ENCODE measurements at regions not wholly inside any gene's neighbourhood (a gene's known extent, or its start where the extent isn't known, plus 50 kb on each side); places are given as distances from the start of the nearest gene placed in this dataset.

DNA sequence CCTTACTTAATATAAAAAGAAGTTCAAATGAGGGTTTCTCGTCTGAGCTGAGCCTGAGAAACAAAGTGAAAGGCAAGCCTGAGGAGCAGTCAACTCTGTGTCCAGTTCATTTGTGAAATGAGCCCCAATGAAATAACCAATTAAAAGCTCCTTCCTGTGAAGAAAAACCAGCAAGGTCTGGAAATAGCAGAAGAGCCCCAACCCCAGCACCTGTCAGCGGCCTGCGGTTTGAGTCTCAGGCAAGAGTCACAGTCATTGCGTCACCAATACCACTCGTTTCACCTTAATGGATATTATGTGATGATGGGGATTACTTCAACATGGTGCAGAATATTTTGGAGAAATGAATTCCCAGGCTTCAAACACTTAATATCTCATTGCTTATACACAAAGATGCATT, 211.3 kb upstream of the DPP6 start:
- peaks cover 0 to 3% (median 0%) of the 10 kb centered on the region in 3 donors for H3K27me3 ChIP-seq (ENCODE audit: control insufficient read depth in 3 of 3, insufficient read depth in 3 of 3, low read length in 2 of 3)
- TF ChIP-seq, protein P1, sequence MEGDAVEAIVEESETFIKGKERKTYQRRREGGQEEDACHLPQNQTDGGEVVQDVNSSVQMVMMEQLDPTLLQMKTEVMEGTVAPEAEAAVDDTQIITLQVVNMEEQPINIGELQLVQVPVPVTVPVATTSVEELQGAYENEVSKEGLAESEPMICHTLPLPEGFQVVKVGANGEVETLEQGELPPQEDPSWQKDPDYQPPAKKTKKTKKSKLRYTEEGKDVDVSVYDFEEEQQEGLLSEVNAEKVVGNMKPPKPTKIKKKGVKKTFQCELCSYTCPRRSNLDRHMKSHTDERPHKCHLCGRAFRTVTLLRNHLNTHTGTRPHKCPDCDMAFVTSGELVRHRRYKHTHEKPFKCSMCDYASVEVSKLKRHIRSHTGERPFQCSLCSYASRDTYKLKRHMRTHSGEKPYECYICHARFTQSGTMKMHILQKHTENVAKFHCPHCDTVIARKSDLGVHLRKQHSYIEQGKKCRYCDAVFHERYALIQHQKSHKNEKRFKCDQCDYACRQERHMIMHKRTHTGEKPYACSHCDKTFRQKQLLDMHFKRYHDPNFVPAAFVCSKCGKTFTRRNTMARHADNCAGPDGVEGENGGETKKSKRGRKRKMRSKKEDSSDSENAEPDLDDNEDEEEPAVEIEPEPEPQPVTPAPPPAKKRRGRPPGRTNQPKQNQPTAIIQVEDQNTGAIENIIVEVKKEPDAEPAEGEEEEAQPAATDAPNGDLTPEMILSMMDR (IDR thresholded peaks at IDR 0.05; ENCODE audit: control extremely low read depth, extremely low read depth), result no peak
- no peaks in the 10 kb centered on the region for H3K4me1 ChIP-seq (ENCODE audit: control insufficient read depth in 5 of 5, insufficient read depth in 5 of 5, low read length in 5 of 5)
- DNase-seq (no peak), ATAC-seq (ENCODE audit: insufficient read depth, low FRiP score) (no peak)
- 85 to 89% methylated on average over 5 of the region's 5 CpGs for WGBS, 2 donors
- peaks cover 0 to 3% (median under 1%) of the 10 kb centered on the region in 4 donors for H3K9me3 ChIP-seq (ENCODE audit: control insufficient read depth in 4 of 4, insufficient read depth in 3 of 4, low read length in 3 of 4)
- no peaks in the 10 kb centered on the region for H3K36me3 ChIP-seq (ENCODE audit: control insufficient read depth in 4 of 4, insufficient read depth in 4 of 4, low read length in 4 of 4)
- no peak overlapping the region for H3K27ac ChIP-seq (ENCODE audit: low read depth in 1 of 2, low read length in 1 of 2)
- H3K4me3 ChIP-seq, result no peak overlapping the region
- H3K9ac ChIP-seq (ENCODE audit: insufficient read depth in 1 of 2, low read length in 2 of 2), result no peak overlapping the region

DNA sequence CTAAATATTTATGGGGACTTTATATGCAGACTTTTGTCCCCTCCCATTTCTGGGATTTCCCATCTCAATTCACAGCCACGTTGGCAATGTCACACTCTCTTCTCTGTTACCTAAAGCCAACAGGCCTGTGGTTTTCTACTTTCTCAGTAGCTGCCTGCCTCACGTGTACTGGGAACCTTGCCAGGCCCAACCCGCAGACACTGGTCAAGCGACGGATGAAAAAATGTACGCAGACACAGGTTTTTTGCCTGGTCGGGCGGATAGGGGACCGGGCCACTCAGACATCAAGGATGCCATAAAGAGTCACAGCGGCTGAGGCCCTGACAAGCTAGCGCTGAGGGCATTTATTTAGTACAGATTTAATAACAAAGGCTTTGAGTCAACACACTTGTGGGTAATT, 204.4 kb upstream of the DPP6 start:
- Histone ChIP-seq H3K27ac (ENCODE audit: low read depth in 1 of 2, low read length in 1 of 2) (no peak overlapping the region), H3K4me1 (ENCODE audit: control insufficient read depth in 5 of 5, insufficient read depth in 5 of 5, low read length in 5 of 5) (no peaks in the 10 kb centered on the region), H3K9ac (ENCODE audit: insufficient read depth in 1 of 2, low read length in 2 of 2) (no peak overlapping the region), H3K4me3 (no peak overlapping the region), H3K36me3 (ENCODE audit: control insufficient read depth in 4 of 4, insufficient read depth in 4 of 4, low read length in 4 of 4) (no peaks in the 10 kb centered on the region), H3K27me3 (ENCODE audit: control insufficient read depth in 3 of 3, insufficient read depth in 3 of 3, low read length in 2 of 3) (no peaks in the 10 kb centered on the region), H3K9me3 (ENCODE audit: control insufficient read depth in 4 of 4, insufficient read depth in 3 of 4, low read length in 3 of 4) (peaks cover 0 to 5% (median under 1%) of the 10 kb centered on the region in 4 donors)
- ATAC-seq (ENCODE audit: insufficient read depth, low FRiP score), result no peak
- TF ChIP-seq, protein P1 (IDR thresholded peaks at IDR 0.05; ENCODE audit: control extremely low read depth, extremely low read depth), result no peak
- WGBS, 2 donors, result 81 to 83% methylated on average over 11 of the region's 11 CpGs
- DNase-seq, result no peak

DNA sequence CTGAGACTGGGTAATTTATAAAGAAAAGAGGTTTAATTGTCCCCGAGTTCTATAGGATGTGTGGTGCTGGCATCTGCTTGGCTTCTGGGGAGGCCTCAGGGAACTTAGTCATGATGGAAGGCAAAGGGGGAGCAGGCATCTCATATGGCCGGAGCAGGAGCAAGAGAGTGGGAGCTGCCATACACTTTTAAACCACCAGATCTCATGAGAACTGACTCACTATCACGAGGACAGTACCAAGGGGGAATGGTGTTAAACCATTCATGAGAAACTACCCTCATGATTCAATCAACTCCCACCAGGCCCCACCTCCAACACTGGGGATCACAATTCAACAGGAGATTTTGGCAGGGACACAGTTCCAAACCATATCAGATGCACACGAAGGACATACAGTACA, 199.9 kb upstream of the DPP6 start:
- TF ChIP-seq, protein P1 (IDR thresholded peaks at IDR 0.05; ENCODE audit: control extremely low read depth, extremely low read depth), result no peak
- H3K36me3 ChIP-seq (ENCODE audit: control insufficient read depth in 4 of 4, insufficient read depth in 4 of 4, low read length in 4 of 4), result no peaks in the 10 kb centered on the region
- ATAC-seq (ENCODE audit: insufficient read depth, low FRiP score) (no peak), DNase-seq (no peak)
- no peak overlapping the region for H3K4me3 ChIP-seq
- no peaks in the 10 kb centered on the region for H3K27me3 ChIP-seq (ENCODE audit: control insufficient read depth in 3 of 3, insufficient read depth in 3 of 3, low read length in 2 of 3)
- no peak overlapping the region for H3K9ac ChIP-seq (ENCODE audit: insufficient read depth in 1 of 2, low read length in 2 of 2)
- no peaks in the 10 kb centered on the region for H3K4me1 ChIP-seq (ENCODE audit: control insufficient read depth in 5 of 5, insufficient read depth in 5 of 5, low read length in 5 of 5)
- H3K9me3 ChIP-seq (ENCODE audit: control insufficient read depth in 4 of 4, insufficient read depth in 3 of 4, low read length in 3 of 4), result peaks cover 0 to 4% (median 0%) of the 10 kb centered on the region in 4 donors
- WGBS, 2 donors, result 79 to 82% methylated on average over 4 of the region's 4 CpGs
- H3K27ac ChIP-seq (ENCODE audit: low read depth in 1 of 2, low read length in 1 of 2), result no peak overlapping the region

DNA sequence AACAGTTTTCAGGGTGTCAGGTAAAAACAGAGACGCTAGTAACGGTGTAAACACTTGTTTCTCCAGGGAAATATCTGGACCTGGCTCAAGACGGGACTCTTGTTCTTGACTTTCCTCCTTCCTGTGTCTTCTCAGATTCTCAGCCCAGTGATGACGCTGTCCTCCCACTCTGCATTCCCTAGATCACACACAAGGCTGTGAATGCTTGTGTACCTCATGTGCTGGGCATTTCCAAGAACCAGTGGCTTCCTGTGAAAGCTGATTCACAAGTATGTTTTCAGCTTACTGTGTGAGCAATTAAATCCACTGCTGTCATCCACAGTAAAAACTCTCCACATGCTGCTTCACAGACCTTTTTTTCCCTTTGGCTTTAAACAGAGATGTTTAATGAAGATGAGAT, 193.8 kb upstream of the DPP6 start:
- TF ChIP-seq, protein P1 (IDR thresholded peaks at IDR 0.05; ENCODE audit: control extremely low read depth, extremely low read depth), result no peak
- ATAC-seq (ENCODE audit: insufficient read depth, low FRiP score), result no peak
- Histone ChIP-seq H3K36me3 (ENCODE audit: control insufficient read depth in 4 of 4, insufficient read depth in 4 of 4, low read length in 4 of 4) (no peaks in the 10 kb centered on the region), H3K4me1 (ENCODE audit: control insufficient read depth in 5 of 5, insufficient read depth in 5 of 5, low read length in 5 of 5) (no peaks in the 10 kb centered on the region), H3K27me3 (ENCODE audit: control insufficient read depth in 3 of 3, insufficient read depth in 3 of 3, low read length in 2 of 3) (no peaks in the 10 kb centered on the region), H3K4me3 (no peak overlapping the region), H3K27ac (ENCODE audit: low read depth in 1 of 2, low read length in 1 of 2) (no peak overlapping the region), H3K9ac (ENCODE audit: insufficient read depth in 1 of 2, low read length in 2 of 2) (no peak overlapping the region), H3K9me3 (ENCODE audit: control insufficient read depth in 4 of 4, insufficient read depth in 3 of 4, low read length in 3 of 4) (peaks cover 0 to 3% (median 0%) of the 10 kb centered on the region in 4 donors)
- no peak for DNase-seq
- WGBS, 2 donors, result 62 to 70% methylated on average over 4 of the region's 4 CpGs

All from lung (tissue), 11 donors.